Choroid plexus epithelial cell (primary cell): ENCODE measurements at regions not wholly inside any gene's neighbourhood (a gene's known extent, or its start where the extent isn't known, plus 50 kb on each side); places are given as distances from the start of the nearest gene placed in this dataset.

Source experiments
- DNase-seq: peaks from one replicate; pipeline ENCODE4 v3.0.0-alpha.2; 2010; ENCODE audit warnings: low read depth
- H3K4me3 ChIP-seq: 2 replicates; pipeline ENCODE4 v1.5.1; 2011; ENCODE audit warnings: low read depth, mild to moderate bottlenecking, control low read depth, low read length, moderate library complexity
- TF ChIP-seq, protein P1 (sequence below): conservative IDR thresholded peaks from 2 replicates; pipeline ENCODE4 v1.5.1; 2011; ENCODE audit warnings: low read depth, mild to moderate bottlenecking, control low read depth, inconsistent platforms, low read length, moderate library complexity

DNA sequence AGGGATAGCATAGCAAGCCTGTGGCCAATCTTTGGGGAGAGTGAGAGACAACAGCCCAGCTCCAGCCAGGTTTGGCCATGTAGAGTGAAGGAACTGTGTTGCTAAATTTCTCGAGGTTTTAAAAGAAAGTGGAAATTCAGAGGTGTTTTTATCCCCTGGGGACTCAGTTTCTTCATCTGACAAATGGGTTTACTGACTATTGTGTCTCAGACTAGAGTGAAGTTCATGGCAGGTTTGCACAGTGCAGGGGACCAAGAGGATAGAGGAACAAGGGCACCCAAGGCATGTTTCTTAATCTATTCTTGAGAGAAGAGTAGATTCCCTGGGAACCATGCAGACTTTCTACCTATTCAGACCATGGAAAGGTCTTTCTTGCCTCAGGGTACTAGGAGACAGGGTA lies 555.8 kb upstream of the C16orf82 start:
- H3K4me3 ChIP-seq = no peak overlapping the region
- DNase-seq = no peak
- TF ChIP-seq, protein P1, sequence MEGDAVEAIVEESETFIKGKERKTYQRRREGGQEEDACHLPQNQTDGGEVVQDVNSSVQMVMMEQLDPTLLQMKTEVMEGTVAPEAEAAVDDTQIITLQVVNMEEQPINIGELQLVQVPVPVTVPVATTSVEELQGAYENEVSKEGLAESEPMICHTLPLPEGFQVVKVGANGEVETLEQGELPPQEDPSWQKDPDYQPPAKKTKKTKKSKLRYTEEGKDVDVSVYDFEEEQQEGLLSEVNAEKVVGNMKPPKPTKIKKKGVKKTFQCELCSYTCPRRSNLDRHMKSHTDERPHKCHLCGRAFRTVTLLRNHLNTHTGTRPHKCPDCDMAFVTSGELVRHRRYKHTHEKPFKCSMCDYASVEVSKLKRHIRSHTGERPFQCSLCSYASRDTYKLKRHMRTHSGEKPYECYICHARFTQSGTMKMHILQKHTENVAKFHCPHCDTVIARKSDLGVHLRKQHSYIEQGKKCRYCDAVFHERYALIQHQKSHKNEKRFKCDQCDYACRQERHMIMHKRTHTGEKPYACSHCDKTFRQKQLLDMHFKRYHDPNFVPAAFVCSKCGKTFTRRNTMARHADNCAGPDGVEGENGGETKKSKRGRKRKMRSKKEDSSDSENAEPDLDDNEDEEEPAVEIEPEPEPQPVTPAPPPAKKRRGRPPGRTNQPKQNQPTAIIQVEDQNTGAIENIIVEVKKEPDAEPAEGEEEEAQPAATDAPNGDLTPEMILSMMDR = no peak

GRCh38 chr16:26511463-26511862 lies 555.3 kb upstream of the C16orf82 start:
- TF ChIP-seq, protein P1 = no peak
- no peak overlapping the region for H3K4me3 ChIP-seq
- DNase-seq = no peak

DNA sequence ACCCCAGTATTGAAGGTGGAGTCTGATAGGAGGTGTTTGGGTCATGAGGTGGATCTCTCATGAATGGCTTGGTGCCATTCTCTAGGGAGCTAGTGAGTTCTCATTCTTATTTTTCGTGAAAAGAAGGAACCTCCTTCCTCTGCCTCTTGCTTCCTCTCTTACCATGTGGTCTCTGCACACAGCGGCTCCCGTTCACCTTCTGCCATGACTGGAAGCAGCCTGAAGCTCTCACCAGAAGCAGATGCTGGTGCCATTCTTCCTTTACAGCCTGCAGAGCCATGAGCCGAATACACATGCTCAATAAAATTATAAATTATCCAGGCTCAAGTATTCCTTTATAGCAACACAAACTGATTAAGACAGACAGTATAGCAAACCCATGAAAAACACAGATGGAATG lies 545.1 kb upstream of the C16orf82 start:
- no peak overlapping the region for H3K4me3 ChIP-seq
- DNase-seq = no peak
- TF ChIP-seq, protein P1 = no peak

DNA sequence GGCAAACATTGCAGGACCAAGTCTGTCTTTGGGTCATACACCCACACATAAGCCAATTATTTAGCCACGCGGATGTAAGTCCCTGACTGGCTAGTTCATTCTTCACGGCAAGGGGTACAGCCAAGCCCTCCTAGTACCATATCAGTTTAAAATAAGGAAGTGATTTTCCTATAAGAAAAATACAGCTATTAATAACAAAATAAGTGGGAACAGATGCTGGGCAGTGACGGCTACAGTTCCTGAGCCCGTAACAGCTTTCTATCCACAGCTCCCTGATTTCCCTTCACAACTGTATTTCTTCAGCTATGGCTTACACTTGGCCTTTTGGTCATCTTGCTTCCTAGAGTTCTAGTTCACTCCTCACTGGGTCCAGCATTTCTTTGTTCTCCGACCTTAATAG lies 542.4 kb upstream of the C16orf82 start:
- TF ChIP-seq, protein P1 = no peak
- no peak for DNase-seq
- no peak overlapping the region for H3K4me3 ChIP-seq

DNA sequence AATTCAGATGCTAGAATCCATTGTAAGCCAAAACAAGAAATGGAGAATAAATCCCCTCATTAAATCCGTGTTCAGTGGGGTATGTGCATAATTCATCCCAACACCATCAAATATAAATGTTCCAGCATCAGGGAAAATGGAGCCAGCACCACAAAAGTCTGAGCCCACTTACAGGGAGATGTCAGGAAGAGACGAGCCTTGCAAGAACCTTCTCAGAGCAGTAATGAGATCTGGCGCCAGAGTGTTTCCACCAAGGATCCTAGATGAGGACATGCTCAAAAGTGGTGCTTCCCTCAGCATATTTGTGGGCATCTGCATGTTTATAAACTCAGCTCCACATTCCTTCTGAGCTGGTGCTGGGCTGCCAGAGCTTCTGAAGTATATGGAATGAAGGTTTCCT lies 541.9 kb upstream of the C16orf82 start:
- TF ChIP-seq, protein P1 = no peak
- H3K4me3 ChIP-seq = no peak overlapping the region
- no peak for DNase-seq

DNA sequence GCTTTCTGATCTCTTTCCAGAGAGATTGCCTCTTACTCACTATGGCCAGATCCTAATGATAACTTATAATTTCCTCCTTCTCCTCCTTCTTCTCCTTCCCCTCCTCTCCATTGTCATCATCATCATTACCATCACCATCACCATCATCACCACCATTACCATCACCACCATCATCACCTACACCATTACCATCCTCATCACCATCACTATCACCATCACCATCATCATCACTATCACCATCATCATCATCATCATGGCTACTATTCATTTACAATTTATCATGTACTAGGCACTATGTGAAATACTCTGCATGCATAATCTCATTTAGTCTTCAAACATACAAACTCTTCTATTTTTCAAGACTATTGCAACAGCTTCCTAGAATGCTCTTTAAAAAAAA lies 540.9 kb upstream of the C16orf82 start:
- no peak for DNase-seq
- H3K4me3 ChIP-seq = no peak overlapping the region
- TF ChIP-seq, protein P1 = no peak

DNA sequence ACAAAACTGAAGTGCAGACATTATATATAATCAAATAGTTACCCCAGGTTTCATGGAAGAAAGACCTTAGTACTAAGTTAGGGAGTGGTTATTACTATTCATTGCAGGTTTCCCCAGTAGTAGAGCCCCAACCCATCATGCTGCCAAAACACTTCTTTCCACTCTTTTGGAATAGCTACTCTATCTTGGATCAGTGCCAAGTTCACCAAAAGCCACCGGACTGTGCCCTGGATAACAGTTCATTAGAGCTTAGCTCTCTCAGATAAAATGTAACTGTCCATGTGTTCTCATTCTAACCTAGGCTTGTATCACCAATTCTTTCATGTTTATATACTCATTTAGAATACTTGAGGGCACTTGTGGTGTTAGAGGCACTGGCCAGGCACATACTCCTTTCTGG lies 540.1 kb upstream of the C16orf82 start:
- no peak for DNase-seq
- no peak overlapping the region for H3K4me3 ChIP-seq
- TF ChIP-seq, protein P1 = no peak
